GM12865 (cell line): ENCODE measurements at regions not wholly inside any gene's neighbourhood (a gene's known extent, or its start where the extent isn't known, plus 50 kb on each side); places are given as distances from the start of the nearest gene placed in this dataset.

Experiments
- DNase-seq: peaks from one replicate; pipeline ENCODE4 v3.0.0; 2010; ENCODE audit warnings: low read depth
- H3K4me3 ChIP-seq: 2 replicates; pipeline ENCODE4 v1.5.1; 2011; ENCODE audit warnings: mild to moderate bottlenecking, low read depth, low read length, control low read depth
- CTCF ChIP-seq: IDR thresholded peaks from 2 replicates; pipeline ENCODE4 v1.5.1; 2011; ENCODE audit warnings: low read length, control low read depth, low read depth, inconsistent platforms; ENCODE audit not compliant: insufficient read depth; ENCODE audit errors: missing control alignments

- H3K4me3 ChIP-seq = no peak overlapping the region
- no peak for DNase-seq
- no peak for TF ChIP-seq CTCF
Observed at GRCh38 chr3:40827942-40828688, 303.4 kb downstream of the ZNF621 start.

- DNase-seq = no peak
- no peak overlapping the region for H3K4me3 ChIP-seq
- TF ChIP-seq CTCF = no peak
Observed at GRCh38 chr3:40828741-40829415, 304.1 kb downstream of the ZNF621 start.

- DNase-seq = no peak
- H3K4me3 ChIP-seq = no peak overlapping the region
- TF ChIP-seq CTCF = no peak
Observed at GRCh38 chr3:40829876-40830275, 305.1 kb downstream of the ZNF621 start.

DNA sequence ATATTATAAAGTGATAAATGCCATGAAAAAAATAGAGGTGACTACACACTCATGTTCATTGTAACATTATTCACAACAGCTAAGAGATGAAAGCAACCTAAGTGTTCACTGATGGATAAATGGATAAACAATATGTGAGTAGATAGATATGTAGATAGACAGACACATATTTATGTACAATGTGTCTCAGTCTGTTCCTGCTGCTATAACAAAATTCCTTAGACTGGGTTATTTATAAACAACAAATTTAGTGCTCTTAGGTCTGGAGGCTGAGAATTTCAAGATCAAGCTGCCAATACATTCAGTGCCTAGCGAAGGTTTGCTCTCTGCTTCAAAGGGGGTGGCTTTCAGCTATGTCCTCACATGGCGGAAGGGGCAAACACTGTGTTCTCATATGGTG lies 312.5 kb downstream of the ZNF621 start:
- DNase-seq = no peak
- H3K4me3 ChIP-seq = no peak overlapping the region
- no peak for TF ChIP-seq CTCF

- H3K4me3 ChIP-seq = no peak overlapping the region
- TF ChIP-seq CTCF = no peak
- DNase-seq = no peak
Observed at GRCh38 chr3:40841131-40841530, 316.4 kb downstream of the ZNF621 start.

- H3K4me3 ChIP-seq = no peak overlapping the region
- DNase-seq = no peak
- TF ChIP-seq CTCF = no peak
Observed at GRCh38 chr3:40841570-40842109, 316.9 kb downstream of the ZNF621 start.
